ENCODE measurements at regions not wholly inside any gene's neighbourhood (a gene's known extent, or its start where the extent isn't known, plus 50 kb on each side); places are given as distances from the start of the nearest gene placed in this dataset.

GRCh38 chr10:129029051-129029450 lies 438.0 kb upstream of the MGMT start:
- H3K27me3 ChIP-seq (ENCODE audit: insufficient read depth, low read length), result no peaks in the 10 kb centered on the region
- peaks cover 14% of the 10 kb centered on the region for H3K4me1 ChIP-seq (ENCODE audit: insufficient read depth, low read length)
- WGBS, result 94% methylated on average over 9 of the region's 9 CpGs
- H3K27ac ChIP-seq (ENCODE audit: low read depth, low read length), result no peak overlapping the region
- no peaks in the 10 kb centered on the region for H3K9me3 ChIP-seq (ENCODE audit: insufficient read depth, low read depth, low read length)
- no peak overlapping the region for H3K9ac ChIP-seq (ENCODE audit: low read depth, low read length)
- no peaks in the 10 kb centered on the region for H3K36me3 ChIP-seq (ENCODE audit: insufficient read depth, low read length)
- no peak overlapping the region for H3K4me3 ChIP-seq (ENCODE audit: low read length)

- H3K4me1 ChIP-seq (ENCODE audit: insufficient read depth, low read length), result peaks cover 13% of the 10 kb centered on the region
- no peak overlapping the region for H3K4me3 ChIP-seq (ENCODE audit: low read length)
- H3K9ac ChIP-seq (ENCODE audit: low read depth, low read length), result no peak overlapping the region
- no peaks in the 10 kb centered on the region for H3K9me3 ChIP-seq (ENCODE audit: insufficient read depth, low read depth, low read length)
- H3K36me3 ChIP-seq (ENCODE audit: insufficient read depth, low read length), result no peaks in the 10 kb centered on the region
- no peaks in the 10 kb centered on the region for H3K27me3 ChIP-seq (ENCODE audit: insufficient read depth, low read length)
- no peak overlapping the region for H3K27ac ChIP-seq (ENCODE audit: low read depth, low read length)
- 93% methylated on average over 13 of the region's 14 CpGs for WGBS
Measured at GRCh38 chr10:129029851-129030602, 437.0 kb upstream of the MGMT start.

GRCh38 chr10:129030603-129030895 lies 436.5 kb upstream of the MGMT start:
- H3K4me1 ChIP-seq (ENCODE audit: insufficient read depth, low read length), result peaks cover 13% of the 10 kb centered on the region

GRCh38 chr10:129030996-129031843 lies 435.8 kb upstream of the MGMT start:
- Histone ChIP-seq H3K36me3 (ENCODE audit: insufficient read depth, low read length) (no peaks in the 10 kb centered on the region), H3K27me3 (ENCODE audit: insufficient read depth, low read length) (no peaks in the 10 kb centered on the region), H3K4me1 (ENCODE audit: insufficient read depth, low read length) (peaks cover 13% of the 10 kb centered on the region), H3K4me3 (ENCODE audit: low read length) (no peak overlapping the region), H3K27ac (ENCODE audit: low read depth, low read length) (no peak overlapping the region), H3K9ac (ENCODE audit: low read depth, low read length) (no peak overlapping the region), H3K9me3 (ENCODE audit: insufficient read depth, low read depth, low read length) (no peaks in the 10 kb centered on the region)
- 51% methylated on average over 21 of the region's 21 CpGs for WGBS

More at GRCh38 chr10:129030603-129030895, 436.5 kb upstream of the MGMT start:
- Histone ChIP-seq H3K4me3 (ENCODE audit: low read length) (no peak overlapping the region), H3K36me3 (ENCODE audit: insufficient read depth, low read length) (no peaks in the 10 kb centered on the region), H3K27ac (ENCODE audit: low read depth, low read length) (no peak overlapping the region), H3K27me3 (ENCODE audit: insufficient read depth, low read length) (no peaks in the 10 kb centered on the region), H3K9me3 (ENCODE audit: insufficient read depth, low read depth, low read length) (no peaks in the 10 kb centered on the region), H3K9ac (ENCODE audit: low read depth, low read length) (no peak overlapping the region)
- WGBS, result 94% methylated on average over 14 of the region's 14 CpGs

GRCh38 chr10:129031844-129032150 lies 435.2 kb upstream of the MGMT start:
- Histone ChIP-seq H3K36me3 (ENCODE audit: insufficient read depth, low read length) (no peaks in the 10 kb centered on the region), H3K27ac (ENCODE audit: low read depth, low read length) (no peak overlapping the region), H3K9ac (ENCODE audit: low read depth, low read length) (no peak overlapping the region), H3K4me1 (ENCODE audit: insufficient read depth, low read length) (peaks cover 13% of the 10 kb centered on the region), H3K9me3 (ENCODE audit: insufficient read depth, low read depth, low read length) (no peaks in the 10 kb centered on the region), H3K4me3 (ENCODE audit: low read length) (no peak overlapping the region), H3K27me3 (ENCODE audit: insufficient read depth, low read length) (no peaks in the 10 kb centered on the region)
- 7% methylated on average over 2 of the region's 2 CpGs for WGBS

- no peaks in the 10 kb centered on the region for H3K36me3 ChIP-seq (ENCODE audit: insufficient read depth, low read length)
- H3K9me3 ChIP-seq (ENCODE audit: insufficient read depth, low read depth, low read length), result no peaks in the 10 kb centered on the region
- H3K27me3 ChIP-seq (ENCODE audit: insufficient read depth, low read length), result no peaks in the 10 kb centered on the region
- H3K4me3 ChIP-seq (ENCODE audit: low read length), result no peak overlapping the region
- no peak overlapping the region for H3K27ac ChIP-seq (ENCODE audit: low read depth, low read length)
- H3K9ac ChIP-seq (ENCODE audit: low read depth, low read length), result no peak overlapping the region
- 81% methylated on average over 26 of the region's 28 CpGs for WGBS
- peaks cover 13% of the 10 kb centered on the region for H3K4me1 ChIP-seq (ENCODE audit: insufficient read depth, low read length)
Measured at GRCh38 chr10:129032372-129033313, 434.4 kb upstream of the MGMT start.

- Histone ChIP-seq H3K36me3 (ENCODE audit: insufficient read depth, low read length) (no peaks in the 10 kb centered on the region), H3K4me1 (ENCODE audit: insufficient read depth, low read length) (peaks cover 13% of the 10 kb centered on the region), H3K9me3 (ENCODE audit: insufficient read depth, low read depth, low read length) (no peaks in the 10 kb centered on the region), H3K27me3 (ENCODE audit: insufficient read depth, low read length) (no peaks in the 10 kb centered on the region), H3K4me3 (ENCODE audit: low read length) (no peak overlapping the region), H3K27ac (ENCODE audit: low read depth, low read length) (no peak overlapping the region), H3K9ac (ENCODE audit: low read depth, low read length) (no peak overlapping the region)
- WGBS, result 86% methylated on average over 4 of the region's 8 CpGs
Measured at GRCh38 chr10:129033340-129033739, 433.7 kb upstream of the MGMT start.

GRCh38 chr10:129033790-129034272 lies 433.2 kb upstream of the MGMT start:
- H3K27ac ChIP-seq (ENCODE audit: low read depth, low read length), result no peak overlapping the region
- H3K9ac ChIP-seq (ENCODE audit: low read depth, low read length), result no peak overlapping the region
- peaks cover 13% of the 10 kb centered on the region for H3K4me1 ChIP-seq (ENCODE audit: insufficient read depth, low read length)
- H3K4me3 ChIP-seq (ENCODE audit: low read length), result no peak overlapping the region
- no peaks in the 10 kb centered on the region for H3K27me3 ChIP-seq (ENCODE audit: insufficient read depth, low read length)
- 87% methylated on average over 14 of the region's 14 CpGs for WGBS
- H3K9me3 ChIP-seq (ENCODE audit: insufficient read depth, low read depth, low read length), result no peaks in the 10 kb centered on the region
- H3K36me3 ChIP-seq (ENCODE audit: insufficient read depth, low read length), result no peaks in the 10 kb centered on the region

GRCh38 chr10:129035052-129035827 lies 431.8 kb upstream of the MGMT start:
- Histone ChIP-seq H3K27me3 (ENCODE audit: insufficient read depth, low read length) (no peaks in the 10 kb centered on the region), H3K36me3 (ENCODE audit: insufficient read depth, low read length) (no peaks in the 10 kb centered on the region), H3K4me1 (ENCODE audit: insufficient read depth, low read length) (peaks cover 23% of the 10 kb centered on the region), H3K9ac (ENCODE audit: low read depth, low read length) (no peak overlapping the region), H3K9me3 (ENCODE audit: insufficient read depth, low read depth, low read length) (no peaks in the 10 kb centered on the region), H3K27ac (ENCODE audit: low read depth, low read length) (no peak overlapping the region), H3K4me3 (ENCODE audit: low read length) (no peak overlapping the region)
- 93% methylated on average over 22 of the region's 24 CpGs for WGBS

- Histone ChIP-seq H3K27me3 (ENCODE audit: insufficient read depth, low read length) (no peaks in the 10 kb centered on the region), H3K36me3 (ENCODE audit: insufficient read depth, low read length) (no peaks in the 10 kb centered on the region), H3K9ac (ENCODE audit: low read depth, low read length) (no peak overlapping the region), H3K9me3 (ENCODE audit: insufficient read depth, low read depth, low read length) (no peaks in the 10 kb centered on the region), H3K4me3 (ENCODE audit: low read length) (no peak overlapping the region), H3K27ac (ENCODE audit: low read depth, low read length) (no peak overlapping the region), H3K4me1 (ENCODE audit: insufficient read depth, low read length) (peaks cover 10% of the 10 kb centered on the region; the same call in 1 of the 2 replicates)
- no CpG with 5 or more reads among the region's 4 CpGs for WGBS
Measured at GRCh38 chr10:129038522-129038921, 428.5 kb upstream of the MGMT start.
